Colonic mucosa (tissue), 4 donors: ENCODE measurements at regions not wholly inside any gene's neighbourhood (a gene's known extent, or its start where the extent isn't known, plus 50 kb on each side); places are given as distances from the start of the nearest gene placed in this dataset.

ENCODE experiments used
- DNase-seq: peaks from one replicate; pipeline ENCODE4 v3.0.0-alpha.2; 2020
- H3K27ac ChIP-seq: fragments of 200-600 bp; one replicate; pipeline ENCODE4 v1.8.0; 2021
- H3K27me3 ChIP-seq: fragments of 200-600 bp; one replicate; pipeline ENCODE4 v1.8.0; 2021
- H3K36me3 ChIP-seq: fragments of 200-600 bp; one replicate; pipeline ENCODE4 v1.8.0; 2021
- H3K4me1 ChIP-seq: fragments of 200-600 bp; one replicate; pipeline ENCODE4 v1.8.0; 2021; ENCODE audit warnings: mild to moderate bottlenecking
- H3K4me3 ChIP-seq: fragments of 200-600 bp; one replicate; pipeline ENCODE4 v1.8.0; 2021
- H3K9ac ChIP-seq, 2 donors: one replicate each; pipeline ENCODE4 v1.7.0; 2013; ENCODE audit warnings: control low read depth in 2 of 2, low read depth in 2 of 2, low read length in 2 of 2
- H3K9me3 ChIP-seq: fragments of 200-600 bp; one replicate; pipeline ENCODE4 v1.8.0; 2021
- intact Hi-C: fragments of 100-400 bp; cut with DNase I; formaldehyde crosslinking; loops from one replicate; pipeline ENCODE4 v1.14.1; 2022
- TF ChIP-seq, protein P1 (sequence below): fragments of 200-600 bp; IDR thresholded peaks from one replicate; pipeline ENCODE4 v1.8.0; 2022; ENCODE audit warnings: antibody characterized with exemption, mild to moderate bottlenecking
- donor health status: healthy.
- donor health status: DM: no; HTN: no; CAD: no.
- donor health status: DM: no; HTN: no; CAD: no.

DNA sequence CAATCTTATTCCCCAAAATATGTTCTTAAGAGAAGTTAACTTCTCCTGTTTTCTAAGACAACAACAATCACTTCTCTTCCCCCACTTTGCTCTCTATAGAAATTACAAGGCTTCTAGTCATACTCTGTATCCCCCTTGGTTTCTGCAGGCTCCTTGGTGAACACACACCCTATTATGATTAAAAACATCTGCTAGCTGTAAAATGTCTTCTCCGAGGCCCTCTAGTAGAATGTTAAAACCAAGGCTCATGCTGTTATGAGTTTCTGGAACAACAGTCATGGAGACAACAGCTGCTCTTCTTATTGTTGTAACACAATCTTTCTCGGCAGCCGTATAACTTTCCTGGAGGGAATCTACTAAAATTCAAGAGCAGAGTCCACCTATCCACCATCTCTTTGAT lies 397.5 kb upstream of the CCDC196 start:
- intact Hi-C loops, result no loop called here
- Histone ChIP-seq H3K27me3 (no peaks in the 10 kb centered on the region), H3K36me3 (no peaks in the 10 kb centered on the region), H3K4me1 (no peaks in the 10 kb centered on the region), H3K9me3 (no peaks in the 10 kb centered on the region), H3K9ac (no peak overlapping the region), H3K4me3 (no peak overlapping the region), H3K27ac (no peak overlapping the region)
- TF ChIP-seq, protein P1, sequence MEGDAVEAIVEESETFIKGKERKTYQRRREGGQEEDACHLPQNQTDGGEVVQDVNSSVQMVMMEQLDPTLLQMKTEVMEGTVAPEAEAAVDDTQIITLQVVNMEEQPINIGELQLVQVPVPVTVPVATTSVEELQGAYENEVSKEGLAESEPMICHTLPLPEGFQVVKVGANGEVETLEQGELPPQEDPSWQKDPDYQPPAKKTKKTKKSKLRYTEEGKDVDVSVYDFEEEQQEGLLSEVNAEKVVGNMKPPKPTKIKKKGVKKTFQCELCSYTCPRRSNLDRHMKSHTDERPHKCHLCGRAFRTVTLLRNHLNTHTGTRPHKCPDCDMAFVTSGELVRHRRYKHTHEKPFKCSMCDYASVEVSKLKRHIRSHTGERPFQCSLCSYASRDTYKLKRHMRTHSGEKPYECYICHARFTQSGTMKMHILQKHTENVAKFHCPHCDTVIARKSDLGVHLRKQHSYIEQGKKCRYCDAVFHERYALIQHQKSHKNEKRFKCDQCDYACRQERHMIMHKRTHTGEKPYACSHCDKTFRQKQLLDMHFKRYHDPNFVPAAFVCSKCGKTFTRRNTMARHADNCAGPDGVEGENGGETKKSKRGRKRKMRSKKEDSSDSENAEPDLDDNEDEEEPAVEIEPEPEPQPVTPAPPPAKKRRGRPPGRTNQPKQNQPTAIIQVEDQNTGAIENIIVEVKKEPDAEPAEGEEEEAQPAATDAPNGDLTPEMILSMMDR, result no peak
- DNase-seq, result no peak

DNA sequence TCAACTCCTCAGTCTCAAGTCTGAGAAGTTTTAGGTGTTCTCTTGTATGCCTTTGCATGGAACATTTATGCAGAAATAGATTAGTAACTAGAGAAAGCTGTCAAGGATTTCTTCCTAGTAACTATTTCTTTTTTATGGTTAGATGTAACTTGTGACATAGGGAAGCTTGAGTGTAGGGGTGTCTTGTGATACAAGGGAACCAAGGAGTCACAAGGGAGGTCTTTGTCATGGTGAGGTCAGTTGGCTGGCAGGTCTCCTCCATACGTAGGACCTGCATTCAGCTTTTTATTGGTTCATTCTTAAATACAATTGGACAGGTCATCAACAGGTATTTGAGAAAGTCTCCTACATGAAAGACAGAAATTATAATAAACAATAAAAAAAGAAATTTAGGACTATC lies 394.0 kb upstream of the CCDC196 start:
- no peaks in the 10 kb centered on the region for H3K4me1 ChIP-seq
- TF ChIP-seq, protein P1, result no peak
- intact Hi-C loops, result no loop called here
- no peak overlapping the region for H3K9ac ChIP-seq
- no peaks in the 10 kb centered on the region for H3K27me3 ChIP-seq
- H3K9me3 ChIP-seq, result no peaks in the 10 kb centered on the region
- H3K27ac ChIP-seq, result no peak overlapping the region
- DNase-seq, result no peak
- H3K36me3 ChIP-seq, result no peaks in the 10 kb centered on the region
- no peak overlapping the region for H3K4me3 ChIP-seq

DNA sequence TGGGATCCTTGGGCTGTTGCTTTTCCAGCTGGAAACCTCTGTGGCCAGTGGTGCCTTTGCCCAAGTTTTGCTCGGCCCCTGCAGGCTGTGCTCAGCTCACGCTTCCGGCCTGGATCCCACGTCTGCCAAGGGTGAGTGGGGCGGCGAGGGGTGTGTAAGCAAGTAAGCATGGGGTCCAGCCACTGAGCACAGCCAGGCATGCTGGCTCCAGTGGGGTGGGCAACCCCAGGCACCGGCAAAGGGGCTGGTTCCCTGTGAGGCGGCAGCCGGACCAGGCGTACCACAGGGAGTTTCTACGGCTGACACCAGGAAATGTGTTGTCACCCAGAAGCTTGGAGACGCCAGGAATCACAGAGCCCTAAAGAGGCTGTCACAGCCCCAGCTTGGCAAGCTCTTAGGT lies 393.4 kb upstream of the CCDC196 start:
- H3K4me3 ChIP-seq, result no peak overlapping the region
- no peak overlapping the region for H3K9ac ChIP-seq
- H3K27ac ChIP-seq, result no peak overlapping the region
- intact Hi-C loops, result no loop called here
- no peak for DNase-seq
- H3K36me3 ChIP-seq, result no peaks in the 10 kb centered on the region
- H3K27me3 ChIP-seq, result no peaks in the 10 kb centered on the region
- no peaks in the 10 kb centered on the region for H3K4me1 ChIP-seq
- H3K9me3 ChIP-seq, result no peaks in the 10 kb centered on the region
- TF ChIP-seq, protein P1, result no peak

DNA sequence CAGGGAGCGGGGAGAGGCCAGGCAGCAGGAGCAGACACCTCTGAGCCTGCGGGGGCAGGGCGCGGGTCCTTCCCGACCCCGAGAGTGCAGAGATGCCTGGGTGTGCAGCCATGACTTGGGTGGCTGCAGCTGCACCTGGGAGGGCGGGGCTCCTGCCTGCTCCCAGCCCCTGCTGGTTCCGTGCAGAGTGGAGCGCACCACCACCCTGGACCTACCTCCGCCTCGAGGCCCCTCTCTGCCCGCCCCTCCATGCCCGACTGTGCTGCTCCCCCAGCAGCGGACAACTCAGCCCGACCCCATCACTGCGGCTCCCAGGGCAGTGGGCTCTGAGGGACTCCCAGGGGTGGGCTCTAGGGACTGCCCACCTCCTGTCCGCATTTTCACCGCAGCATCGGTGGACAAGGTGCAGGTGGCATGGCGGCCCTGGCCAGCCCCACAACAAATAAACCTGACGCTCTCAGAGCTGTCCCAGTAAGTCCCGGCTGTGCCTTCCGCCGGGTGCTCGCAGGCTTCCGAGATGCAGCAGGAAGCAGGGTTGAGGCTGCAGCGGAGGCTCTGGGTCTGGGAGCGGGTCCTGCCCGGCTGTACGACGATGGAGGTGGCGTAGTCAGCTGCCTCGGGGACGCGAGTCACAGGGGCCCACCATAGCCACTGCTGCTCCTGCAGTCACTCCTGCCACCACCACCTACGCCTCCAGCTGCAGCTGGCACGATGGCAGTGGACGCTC lies 392.0 kb upstream of the CCDC196 start:
- H3K27me3 ChIP-seq, result no peaks in the 10 kb centered on the region
- H3K4me1 ChIP-seq, result no peaks in the 10 kb centered on the region
- intact Hi-C loops, result no loop called here

DNA sequence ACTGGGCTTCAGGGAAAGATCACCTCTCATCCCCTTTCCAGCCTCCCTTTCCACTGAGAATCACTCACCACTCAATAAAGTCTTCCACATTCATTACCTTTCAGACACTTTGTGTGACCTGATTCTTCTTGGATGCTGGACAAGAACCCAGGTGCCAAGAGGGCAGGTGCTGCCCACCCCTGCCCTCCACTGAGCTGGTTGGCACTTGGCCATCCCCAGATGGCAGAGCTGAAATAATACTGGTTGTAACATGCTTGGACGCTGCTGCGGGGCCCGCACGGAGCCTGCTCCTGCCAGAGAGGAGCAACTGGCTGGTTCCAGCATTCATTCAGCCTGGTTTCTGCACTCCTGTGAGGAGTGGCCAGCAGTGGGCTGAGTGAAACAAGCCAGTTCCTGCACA lies 386.7 kb upstream of the CCDC196 start:
- Histone ChIP-seq H3K9ac (no peak overlapping the region), H3K27ac (no peak overlapping the region), H3K27me3 (no peaks in the 10 kb centered on the region), H3K9me3 (no peaks in the 10 kb centered on the region), H3K4me3 (no peak overlapping the region), H3K4me1 (no peaks in the 10 kb centered on the region), H3K36me3 (no peaks in the 10 kb centered on the region)
- DNase-seq, result no peak
- TF ChIP-seq, protein P1, result no peak
- intact Hi-C loops, result no loop called here

More for the DNA sequence above, 392.0 kb upstream of the CCDC196 start:
- Histone ChIP-seq H3K9ac (no peak overlapping the region), H3K27ac (no peak overlapping the region), H3K4me3 (no peak overlapping the region), H3K36me3 (no peaks in the 10 kb centered on the region), H3K9me3 (no peaks in the 10 kb centered on the region)
- DNase-seq, result no peak
- TF ChIP-seq, protein P1, result no peak
